Right ventricle myocardium superior (tissue), 1 donor: ENCODE measurements at regions not wholly inside any gene's neighbourhood (a gene's known extent, or its start where the extent isn't known, plus 50 kb on each side); places are given as distances from the start of the nearest gene placed in this dataset.
"Not testable (repeated sequence)": the region's sequence is repeated elsewhere in the genome, so short reads cannot be mapped to it uniquely, and the experiment has no call there.

Experiments used
- ATAC-seq: fragments of 200-7000 bp; cut with Tn5 transposase; one replicate; pipeline ENCODE4 v1.9.1; 2020; ENCODE audit warnings: mild to moderate bottlenecking; ENCODE audit not compliant: poor library complexity
- DNase-seq: peaks from one replicate; pipeline ENCODE4 v3.0.0-alpha.2; 2020
- intact Hi-C: fragments of 100-400 bp; cut with DNase I; formaldehyde crosslinking; loops from one replicate; pipeline ENCODE4 v1.11.2; 2022
- donor health status: DM: no; HTN: yes; CAD: no; lungs with severe emphysema.

DNA sequence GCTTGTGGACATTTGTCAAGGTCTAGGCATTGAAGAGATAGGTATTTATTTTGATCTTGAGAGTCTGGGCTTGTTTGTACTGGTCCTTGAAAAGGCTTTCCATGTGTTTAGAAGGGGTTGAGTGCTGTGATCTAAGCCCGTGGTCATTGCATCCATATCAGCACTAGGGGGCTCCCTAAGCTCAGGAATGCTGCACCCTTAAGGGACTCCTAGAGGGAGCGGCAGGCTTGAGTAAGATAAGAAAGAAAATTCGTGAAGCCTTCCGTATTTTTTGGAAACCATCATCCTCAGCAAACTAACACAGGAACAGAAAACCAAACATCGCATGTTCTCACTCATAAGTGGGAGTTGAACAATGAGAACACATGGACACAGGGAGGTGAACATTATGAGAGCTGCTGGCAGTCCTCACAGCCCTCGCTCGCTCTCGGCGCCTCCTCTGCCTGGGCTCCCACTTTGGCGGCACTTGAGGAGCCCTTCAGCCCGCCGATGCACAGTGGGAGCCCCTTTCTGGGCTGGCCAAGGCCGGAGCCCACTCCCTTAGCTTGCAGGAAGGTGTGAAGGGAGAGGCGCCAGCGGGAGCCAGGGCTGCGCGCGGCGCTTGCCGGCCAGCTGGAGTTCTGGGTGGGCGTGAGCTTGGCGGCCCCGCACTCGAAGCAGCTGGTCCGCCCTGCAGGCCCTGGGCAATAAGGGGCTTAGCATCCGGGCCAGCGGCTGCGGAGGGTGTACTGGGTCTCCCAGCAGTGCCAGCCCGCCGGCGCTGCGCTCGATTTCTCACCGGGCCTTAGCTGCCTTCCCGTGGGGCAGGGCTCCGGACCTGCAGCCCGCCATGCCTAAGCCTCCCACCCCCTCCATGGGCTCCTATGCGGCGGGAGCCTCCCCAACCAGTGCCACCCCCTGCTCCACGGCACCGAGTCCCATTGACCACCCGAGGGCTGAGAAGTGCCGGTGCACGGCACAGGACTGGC is 201.2 kb upstream of the PCDH18 start:
- intact Hi-C loops, DNase-seq: not testable (repeated sequence)

GRCh38 chr4:137722910-137723309 is 190.6 kb upstream of the PCDH18 start:
- DNase-seq (no peak), ATAC-seq (no peak)
- intact Hi-C loops, result no loop called here

More for the DNA sequence above, 201.2 kb upstream of the PCDH18 start:
- not testable (repeated sequence) for ATAC-seq

- intact Hi-C loops, result no loop called here
- DNase-seq (no peak), ATAC-seq (no peak)
Observed at GRCh38 chr4:137711502-137711901, 179.2 kb upstream of the PCDH18 start.

DNA sequence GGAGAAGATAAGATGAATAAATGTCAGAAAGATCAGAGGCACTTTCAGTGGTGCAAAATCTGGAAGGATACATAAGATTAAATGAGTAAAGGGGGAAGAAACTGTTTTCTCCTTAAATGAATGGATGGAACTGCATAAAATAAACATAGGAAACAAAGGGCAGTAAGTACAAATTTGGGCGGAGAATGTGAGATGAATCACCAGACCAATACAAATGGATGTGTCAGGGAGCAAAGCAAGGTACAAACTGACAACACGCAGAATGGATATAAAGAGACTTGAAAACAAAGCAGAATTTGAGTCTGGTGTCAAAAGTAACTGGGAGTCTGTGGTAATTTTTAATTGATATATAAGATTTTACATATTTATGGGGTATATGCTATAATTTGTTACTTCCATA is 175.3 kb upstream of the PCDH18 start:
- ATAC-seq (no peak), DNase-seq (no peak)
- intact Hi-C loops, result no loop called here

GRCh38 chr4:137707102-137707620 is 174.9 kb upstream of the PCDH18 start:
- DNase-seq (no peak), ATAC-seq (no peak)
- intact Hi-C loops, result no loop called here

- ATAC-seq (peak; percentile 91), DNase-seq (no peak)
- intact Hi-C loops, result no loop called here
Observed at GRCh38 chr4:137705171-137705783, 173.0 kb upstream of the PCDH18 start.

GRCh38 chr4:137703195-137703594 is 170.9 kb upstream of the PCDH18 start:
- ATAC-seq (peak; percentile 74), DNase-seq (no peak)
- intact Hi-C loops, result no loop called here

DNA sequence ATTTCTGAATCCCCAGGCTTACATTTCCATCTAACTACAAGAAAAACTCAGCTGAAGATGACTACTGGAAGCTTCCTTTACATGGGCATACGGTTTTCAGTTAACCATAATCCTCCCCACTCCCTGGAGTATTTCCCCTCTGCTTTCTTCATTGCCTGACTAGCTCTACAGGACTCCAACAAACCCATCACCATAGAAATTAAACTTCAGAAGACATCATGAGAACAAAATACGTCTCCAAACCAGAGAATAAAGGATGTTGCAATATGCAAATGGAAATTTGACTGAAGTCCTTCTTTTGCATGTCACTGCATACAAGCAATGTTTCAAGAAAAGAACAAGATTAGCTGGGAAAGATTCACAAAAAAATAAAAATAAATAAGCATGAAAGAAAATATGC is 170.2 kb upstream of the PCDH18 start:
- DNase-seq (no peak), ATAC-seq (no peak)
- intact Hi-C loops, result no loop called here

DNA sequence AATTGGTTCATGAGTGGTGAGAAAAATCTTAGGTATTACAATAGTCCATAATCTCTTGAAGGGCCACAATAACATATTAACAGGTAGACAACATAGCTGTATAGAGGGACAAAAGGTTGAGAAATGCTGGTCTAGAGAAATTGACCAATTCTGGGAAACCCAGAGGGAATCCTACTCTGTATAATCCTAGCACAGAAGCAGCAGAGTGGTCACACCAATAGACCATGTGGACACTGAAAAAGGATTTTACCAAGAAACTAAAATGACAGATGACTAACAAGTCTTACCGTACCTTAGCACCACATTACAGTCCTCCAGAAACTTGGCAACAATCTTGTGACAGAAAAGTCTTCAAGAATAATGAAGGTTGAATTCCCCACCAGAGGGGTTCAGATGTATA is 169.1 kb upstream of the PCDH18 start:
- ATAC-seq (no peak), DNase-seq (no peak)
- intact Hi-C loops, result no loop called here

GRCh38 chr4:137700751-137701150 is 168.5 kb upstream of the PCDH18 start:
- DNase-seq, result no peak
- intact Hi-C loops, result no loop called here
- peak; percentile 25 for ATAC-seq

GRCh38 chr4:137700072-137700471 is 167.8 kb upstream of the PCDH18 start:
- no peak for DNase-seq
- intact Hi-C loops, result no loop called here
- peak; percentile 19 for ATAC-seq

- intact Hi-C loops, result no loop called here
- ATAC-seq, result peak; percentile 74
- DNase-seq, result no peak
Observed at GRCh38 chr4:137694138-137694537, 161.8 kb upstream of the PCDH18 start.

DNA sequence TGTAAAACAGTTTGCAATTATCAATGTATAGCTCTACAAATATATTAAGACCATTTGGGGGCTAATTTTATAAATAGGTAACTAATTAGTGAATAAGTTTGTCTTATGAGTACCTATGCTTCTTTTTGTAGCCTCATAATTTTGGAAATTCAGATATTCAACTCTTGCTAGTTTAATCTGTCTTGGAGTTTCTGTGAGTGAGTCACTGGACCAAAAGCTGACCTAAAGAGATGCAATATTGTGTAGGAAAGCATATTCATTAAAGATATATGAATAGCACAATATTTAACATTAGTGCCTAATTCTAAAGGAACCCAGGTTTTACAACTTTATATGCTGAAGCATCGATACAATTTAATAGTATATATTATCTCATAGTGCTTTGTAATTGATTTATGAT is 161.3 kb upstream of the PCDH18 start:
- ATAC-seq (no peak), DNase-seq (no peak)
- intact Hi-C loops, result no loop called here

DNA sequence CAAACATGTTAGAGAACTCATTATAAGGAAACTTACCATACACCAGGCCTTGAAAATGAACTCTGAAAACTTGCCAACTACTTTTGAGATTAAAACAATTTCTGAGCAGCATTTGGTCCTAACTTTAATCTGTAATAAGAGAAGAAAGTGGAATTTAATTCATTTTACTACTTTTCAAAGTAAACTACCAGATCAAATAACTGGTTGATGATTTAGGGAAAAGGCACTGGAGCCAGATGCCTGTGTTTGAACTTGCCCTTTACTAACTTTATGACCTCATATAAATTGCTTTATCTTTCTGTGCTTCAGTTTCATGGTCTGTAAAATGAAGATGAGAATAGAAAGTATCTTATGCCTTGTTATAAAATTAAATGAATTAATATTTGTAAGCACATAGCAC is 159.9 kb upstream of the PCDH18 start:
- intact Hi-C loops, result no loop called here
- no peak for ATAC-seq
- no peak for DNase-seq

GRCh38 chr4:137688651-137689050 is 156.4 kb upstream of the PCDH18 start:
- intact Hi-C loops, result no loop called here
- ATAC-seq, result no peak

DNA sequence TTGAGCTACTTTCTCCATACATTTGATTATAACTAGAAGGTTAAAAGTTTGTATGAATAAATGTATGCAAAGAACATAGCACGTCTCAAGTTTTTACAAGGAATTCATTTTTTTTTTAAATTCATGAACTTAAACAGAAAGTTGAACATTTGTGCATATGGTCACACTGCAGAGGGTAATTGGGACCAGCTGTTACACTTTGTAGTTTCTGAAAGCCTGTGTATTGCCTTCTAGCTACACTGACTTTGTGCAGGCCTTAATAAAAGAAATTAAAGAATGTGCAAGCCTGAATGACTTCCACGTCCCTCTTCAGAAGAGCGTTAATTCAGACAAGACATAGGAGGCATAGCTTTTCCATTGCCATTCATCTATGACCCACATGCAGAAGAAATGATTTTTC is 153.1 kb upstream of the PCDH18 start:
- no peak for ATAC-seq
- DNase-seq, result no peak
- intact Hi-C loops, result no loop called here

More at GRCh38 chr4:137688651-137689050, 156.4 kb upstream of the PCDH18 start:
- no peak for DNase-seq

- DNase-seq (no peak), ATAC-seq (no peak)
- intact Hi-C loops, result no loop called here
Observed at GRCh38 chr4:137681081-137681480, 148.8 kb upstream of the PCDH18 start.

DNA sequence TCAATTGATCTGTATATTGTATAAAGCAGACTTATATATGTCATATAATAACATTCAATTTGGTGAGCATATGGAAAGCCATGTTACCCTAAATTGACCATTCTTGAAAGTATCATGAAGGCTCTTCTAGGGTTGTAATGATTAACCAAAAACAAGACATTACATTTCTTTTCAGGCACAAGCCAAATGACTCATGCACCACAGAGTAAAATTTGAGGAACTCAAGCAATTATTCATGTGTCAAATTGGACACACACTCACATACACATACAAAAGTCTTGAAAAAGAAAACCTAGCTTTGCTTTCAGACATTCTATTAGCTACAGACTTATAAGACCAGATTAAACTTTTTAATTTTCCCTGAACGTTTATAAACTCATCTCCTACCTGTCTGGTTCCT is 146.5 kb upstream of the PCDH18 start:
- DNase-seq (no peak), ATAC-seq (no peak)
- intact Hi-C loops, result no loop called here

- no peak for ATAC-seq
- intact Hi-C loops, result no loop called here
- DNase-seq, result no peak
Observed at GRCh38 chr4:137677863-137678262, 145.6 kb upstream of the PCDH18 start.
